IMR-90 (cell line): ENCODE measurements at regions not wholly inside any gene's neighbourhood (a gene's known extent, or its start where the extent isn't known, plus 50 kb on each side); places are given as distances from the start of the nearest gene placed in this dataset.

Experiments
- ATAC-seq: fragments of 200-7000 bp; cut with Tn5 transposase; 2 replicates; pipeline ENCODE4 v1.9.1; 2020; ENCODE audit warnings: low read depth, mild to moderate bottlenecking, moderate library complexity
- BruUV-seq: library from RNA; stranded (reverse); fragments of 400-500 nt; replicated peaks from 2 replicates; lab custom pipeline; 2021; lab: Mats Ljungman, UMichigan
- CTCF ChIA-PET: fragments of 300-600 bp; formaldehyde crosslinking; extraction: SDS; loops from one replicate; lab custom pipeline; 2021; ENCODE audit warnings: antibody characterized with exemption; lab: Yijun Ruan, JAX
- POLR2A ChIA-PET: fragments of 300-600 bp; sonication (Branson Sonifier 250); formaldehyde crosslinking; loops from one replicate; lab custom pipeline; 2022; ENCODE audit warnings: antibody characterized with exemption; ENCODE audit not compliant: unreplicated experiment; lab: Charles Lee
- DNase-seq: peaks from one replicate; pipeline ENCODE4 v3.0.0; 2013
- H2AFZ ChIP-seq: replicated peaks from 2 replicates; pipeline ENCODE3; 2013; ENCODE audit warnings: low read length, mild to moderate bottlenecking; ENCODE audit not compliant: poor library complexity
- H2AK5ac ChIP-seq: 2 replicates; pipeline ENCODE4 v1.6.1; 2013; ENCODE audit warnings: low read depth, low read length, inconsistent platforms
- H2AK9ac ChIP-seq: replicated peaks from 2 replicates; pipeline ENCODE3; 2013; ENCODE audit warnings: mild to moderate bottlenecking, low read depth, low read length, moderate library complexity; ENCODE audit not compliant: poor library complexity
- H2BK120ac ChIP-seq: 2 replicates; pipeline ENCODE4 v1.6.1; 2013; ENCODE audit warnings: low read depth, low read length, inconsistent platforms
- H2BK15ac ChIP-seq: 3 replicates; pipeline ENCODE4 v1.6.1; 2013; ENCODE audit warnings: low read depth, low read length, inconsistent platforms
- H2BK20ac ChIP-seq: 2 replicates; pipeline ENCODE4 v1.6.1; 2013; ENCODE audit warnings: low read depth, mild to moderate bottlenecking, inconsistent platforms, low read length, moderate library complexity
- H2BK5ac ChIP-seq: 2 replicates; pipeline ENCODE4 v1.6.1; 2013; ENCODE audit warnings: mild to moderate bottlenecking, low read depth, low read length, inconsistent platforms; ENCODE audit not compliant: poor library complexity, severe bottlenecking
- H3K14ac ChIP-seq: replicated peaks from 2 replicates; pipeline ENCODE4 v1.6.1; 2013; ENCODE audit warnings: low read depth, low read length, inconsistent platforms
- H3K18ac ChIP-seq: 2 replicates; pipeline ENCODE4 v1.6.1; 2013; ENCODE audit warnings: low read depth, low read length, control low read depth
- H3K23ac ChIP-seq: 2 replicates; pipeline ENCODE4 v1.6.1; 2013; ENCODE audit warnings: low read depth, low read length, inconsistent platforms
- H3K27ac ChIP-seq: 2 replicates; pipeline ENCODE4 v1.5.1; 2013; ENCODE audit warnings: mild to moderate bottlenecking, control low read depth, low read length; ENCODE audit not compliant: insufficient read depth
- H3K27me3 ChIP-seq: 2 replicates; pipeline ENCODE4 v1.6.1; 2013; ENCODE audit warnings: low read length; ENCODE audit not compliant: control insufficient read depth, insufficient read depth
- H3K36me3 ChIP-seq: 2 replicates; pipeline ENCODE4 v1.6.1; 2013; ENCODE audit warnings: low read length, mixed read lengths; ENCODE audit not compliant: control insufficient read depth, insufficient read depth
- H3K4ac ChIP-seq: 2 replicates; pipeline ENCODE4 v1.6.1; 2013; ENCODE audit warnings: low read depth, low read length, inconsistent platforms
- H3K4me1 ChIP-seq: 2 replicates; pipeline ENCODE4 v1.6.1; 2013; ENCODE audit warnings: low read length, mixed read lengths; ENCODE audit not compliant: control insufficient read depth, insufficient read depth
- H3K4me2 ChIP-seq: 2 replicates; pipeline ENCODE4 v1.6.1; 2013; ENCODE audit warnings: low read depth, mild to moderate bottlenecking, control low read depth, low read length, moderate library complexity
- H3K4me3 ChIP-seq: 2 replicates; pipeline ENCODE4 v1.5.1; 2013; ENCODE audit warnings: low read depth, mild to moderate bottlenecking, control low read depth, low read length, moderate library complexity; ENCODE audit not compliant: insufficient read depth
- H3K56ac ChIP-seq: 2 replicates; pipeline ENCODE4 v1.6.1; 2013; ENCODE audit warnings: low read length, inconsistent platforms; ENCODE audit not compliant: insufficient read depth; ENCODE audit errors: extremely low read depth
- H3K79me1 ChIP-seq, 2 experiments: 2 replicates each; pipeline ENCODE4 v1.6.1; 2013; ENCODE audit warnings: low read length in 2 of 2, inconsistent platforms in 1 of 2, low read depth in 1 of 2
- H3K9ac ChIP-seq: 2 replicates; pipeline ENCODE4 v1.6.1; 2013; ENCODE audit warnings: low read depth, low read length, control low read depth
- H3K9me1 ChIP-seq: 2 replicates; pipeline ENCODE4 v1.6.1; 2013; ENCODE audit warnings: low read length, inconsistent platforms; ENCODE audit not compliant: insufficient read depth
- H3K9me3 ChIP-seq: 2 replicates; pipeline ENCODE4 v1.6.1; 2013; ENCODE audit warnings: low read length; ENCODE audit not compliant: control insufficient read depth, insufficient read depth
- H4K20me1 ChIP-seq: 2 replicates; pipeline ENCODE4 v1.6.1; 2013; ENCODE audit warnings: low read length, inconsistent platforms; ENCODE audit not compliant: insufficient read depth
- H4K5ac ChIP-seq: 2 replicates; pipeline ENCODE4 v1.6.1; 2013; ENCODE audit warnings: mild to moderate bottlenecking, low read depth, low read length, control low read depth
- H4K8ac ChIP-seq, 2 experiments: 2 replicates each; pipeline ENCODE4 v1.6.1; 2013; ENCODE audit warnings: low read depth in 2 of 2, low read length in 2 of 2, control low read depth in 1 of 2, inconsistent platforms in 1 of 2
- H4K91ac ChIP-seq: 2 replicates; pipeline ENCODE4 v1.6.1; 2013; ENCODE audit warnings: low read depth, low read length, inconsistent platforms; ENCODE audit not compliant: insufficient read depth
- CHD1 ChIP-seq: IDR thresholded peaks from 2 replicates; pipeline ENCODE4 v1.6.1; 2012; ENCODE audit warnings: low read depth, low read length, improper control_type of control experiment
- ELK1 ChIP-seq: fragments of 150-350 bp; IDR thresholded peaks from 2 replicates; pipeline ENCODE4 v1.6.1; 2016; ENCODE audit warnings: low read depth, mild to moderate bottlenecking, low read length, moderate library complexity, borderline replicate concordance
- MAFK ChIP-seq: IDR thresholded peaks from 2 replicates; pipeline ENCODE4 v1.6.1; 2012; ENCODE audit warnings: low read depth, low read length, improper control_type of control experiment
- MXI1 ChIP-seq: IDR thresholded peaks from 2 replicates; pipeline ENCODE4 v1.6.1; 2012; ENCODE audit warnings: low read depth, mild to moderate bottlenecking, low read length, moderate library complexity, borderline replicate concordance
- POLR2A ChIP-seq: IDR thresholded peaks from 2 replicates; pipeline ENCODE4 v1.6.1; 2012; ENCODE audit warnings: mild to moderate bottlenecking, low read depth, low read length
- SMC3 ChIP-seq: fragments of 150-350 bp; IDR thresholded peaks from 2 replicates; pipeline ENCODE4 v1.6.1; 2016; ENCODE audit warnings: low read depth, mild to moderate bottlenecking, antibody characterized with exemption, low read length, moderate library complexity
- WGBS, 2 experiments: methylation state at CpG; one replicate each; pipeline versions ENCODE4 v1.1.5 to v1.1.7; 2013; ENCODE audit warnings: missing lambda C conversion rate in 2 of 2; ENCODE audit not compliant: insufficient read length in 1 of 2; ENCODE audit errors: extremely low coverage in 2 of 2; 5-methylcytosine and 5-hydroxymethylcytosine counted together
- dilution Hi-C: fragments of 300-500 bp; cut with HindIII; formaldehyde crosslinking; loops from one replicate; pipeline ENCODE4 v1.14.3; 2018; ENCODE audit warnings: low sequenced_read_pairs; ENCODE audit not compliant: unreplicated experiment
- in situ Hi-C: fragments of 300-500 bp; cut with MboI; formaldehyde crosslinking; loops from 3 replicates; pipeline ENCODE4 v1.14.3; 2019; ENCODE audit warnings: low sequenced_read_pairs, inconsistent platforms, mixed read lengths
- intact Hi-C: fragments of 100-400 bp; cut with micrococcal nuclease; formaldehyde crosslinking; loops from 2 replicates; pipeline ENCODE4 v1.10.0; 2022

GRCh38 chr10:4655406-4655805 lies 170.6 kb upstream of the AKR1E2 start:
- H3K9me1 ChIP-seq: peaks cover 2% of the 10 kb centered on the region
- H3K14ac ChIP-seq: peak overlapping the region; percentile 10; the same call in 1 of the 2 replicates
- no peak overlapping the region for H3K27ac ChIP-seq
- no peaks in the 10 kb centered on the region for H4K20me1 ChIP-seq
- no peak overlapping the region for H3K4me2 ChIP-seq
- peaks cover 0 to 7% of the 10 kb centered on the region in 2 experiments; a peak in 2 of 4 replicates for H3K79me1 ChIP-seq
- TF ChIP-seq SMC3 (no peak), POLR2A (no peak), MAFK (no peak), MXI1 (no peak), CHD1 (no peak), ELK1 (no peak)
- BruUV-seq: no TSS peak
- intact Hi-C loops: loop anchor here (5.0 to 10.0 kb wide), 5 partner anchors 128 to 1408 kb away; no protein-coding TSS in a partner anchor
- no peak for DNase-seq
- no peak for ATAC-seq
- H3K18ac ChIP-seq: no peak overlapping the region
- H2AK9ac ChIP-seq: no peak overlapping the region
- POLR2A ChIA-PET: no interaction called here
- H2AFZ ChIP-seq: peak overlapping the region; percentile 62
- H3K27me3 ChIP-seq: no peaks in the 10 kb centered on the region
- H3K56ac ChIP-seq: no peak overlapping the region
- no peak overlapping the region for H2BK5ac ChIP-seq
- H4K8ac ChIP-seq: peak overlapping the region in 1 of 2 experiments; percentile 46; a peak in 1 of 4 replicates
- no peaks in the 10 kb centered on the region for H3K9me3 ChIP-seq
- H2BK20ac ChIP-seq: peak overlapping the region; percentile 79
- H3K4me3 ChIP-seq: no peak overlapping the region
- in situ Hi-C loops: loop anchor here (10.0 kb wide), 1 partner anchor 1471 kb away; no protein-coding TSS in a partner anchor
- peak overlapping the region; percentile 74; the same call in 2 of the 3 replicates for H2BK15ac ChIP-seq
- H2AK5ac ChIP-seq: peak overlapping the region; percentile 86; the same call in 1 of the 2 replicates
- H2BK120ac ChIP-seq: peak overlapping the region; percentile 70
- H3K23ac ChIP-seq: no peak overlapping the region
- dilution Hi-C loops: no loop called here
- no peak overlapping the region; the same call in 1 of the 2 replicates for H4K91ac ChIP-seq
- 100% methylated on average over 1 of the region's 3 CpGs; no CpG with 5 or more reads in 1 of the 2 experiments for WGBS, 2 experiments
- peak overlapping the region; percentile 46; the same call in 1 of the 2 replicates for H3K4ac ChIP-seq
- no peak overlapping the region for H4K5ac ChIP-seq
- H3K9ac ChIP-seq: no peak overlapping the region
- peaks cover 1% of the 10 kb centered on the region; the same call in 1 of the 2 replicates for H3K4me1 ChIP-seq
- CTCF ChIA-PET: interaction anchor here (1.1 to 1.4 kb wide), 2 partner anchors 143 to 149 kb away, joined by 3 to 4 read pairs; no protein-coding TSS in a partner anchor
- no peaks in the 10 kb centered on the region for H3K36me3 ChIP-seq
